Neural cell (in vitro differentiated cells): ENCODE measurements at regions not wholly inside any gene's neighbourhood (a gene's known extent, or its start where the extent isn't known, plus 50 kb on each side); places are given as distances from the start of the nearest gene placed in this dataset.
A peak's percentile ranks its signal among the peaks of the same experiment; 100 is the strongest.

ENCODE experiments used
- H2AFZ ChIP-seq: fragments of 200-600, 300-800 bp; sonication (generic), shearing (Covaris generic); 2 replicates; pipeline ENCODE4 v1.6.0; 2014; ENCODE audit warnings: low read depth, mild to moderate bottlenecking, antibody characterized with exemption, low read length, moderate library complexity
- H3F3A ChIP-seq: fragments of 200-600 bp; shearing (Covaris generic); 2 replicates; pipeline ENCODE4 v1.6.1; 2016; ENCODE audit warnings: mild to moderate bottlenecking, moderate library complexity, mixed read lengths, antibody characterized with exemption, low read length; ENCODE audit not compliant: insufficient read depth, poor library complexity, severe bottlenecking
- H3K27ac ChIP-seq: fragments of 200-600, 300-800 bp; sonication (generic), shearing (Covaris generic); 2 replicates; pipeline ENCODE4 v1.5.1; 2014; ENCODE audit warnings: mild to moderate bottlenecking, low read length, moderate library complexity
- H3K27me3 ChIP-seq: fragments of 300-800, 200-600 bp; sonication (generic), shearing (Covaris generic); 2 replicates; pipeline ENCODE4 v1.6.0; 2014; ENCODE audit warnings: mild to moderate bottlenecking, low read depth, low read length, moderate library complexity; ENCODE audit not compliant: insufficient read depth
- H3K36me3 ChIP-seq: fragments of 300-800, 200-600 bp; sonication (generic), shearing (Covaris generic); 2 replicates; pipeline ENCODE4 v1.5.1; 2014; ENCODE audit warnings: mild to moderate bottlenecking, antibody characterized with exemption, low read length, moderate library complexity; ENCODE audit not compliant: insufficient read depth
- H3K4me2 ChIP-seq: fragments of 300-800, 200-600 bp; sonication (generic), shearing (Covaris generic); 2 replicates; pipeline ENCODE4 v1.6.0; 2014; ENCODE audit warnings: mild to moderate bottlenecking, low read length
- H3K4me3 ChIP-seq: fragments of 300-800, 200-600 bp; sonication (generic), shearing (Covaris generic); 2 replicates; pipeline ENCODE4 v1.5.1; 2014; ENCODE audit warnings: mild to moderate bottlenecking, low read length, moderate library complexity
- H3K79me2 ChIP-seq: fragments of 200-600 bp; shearing (Covaris generic); replicated peaks from 2 replicates; pipeline ENCODE4 v1.6.0; 2014; ENCODE audit warnings: mild to moderate bottlenecking, low read length, moderate library complexity; ENCODE audit not compliant: insufficient read depth
- H3K9ac ChIP-seq: fragments of 300-800, 200-600 bp; sonication (generic), shearing (Covaris generic); 2 replicates; pipeline ENCODE4 v1.6.1; 2016; ENCODE audit warnings: mild to moderate bottlenecking, low read length, mixed read lengths
- H3K9me2 ChIP-seq: fragments of 200-600 bp; shearing (Covaris generic); 2 replicates; pipeline ENCODE4 v1.6.1; 2016; ENCODE audit warnings: mild to moderate bottlenecking, low read length, mixed read lengths; ENCODE audit not compliant: insufficient read depth
- H3K9me3 ChIP-seq: fragments of 200-600, 300-800 bp; sonication (generic), shearing (Covaris generic); 2 replicates; pipeline ENCODE4 v1.6.1; 2016; ENCODE audit warnings: mild to moderate bottlenecking, mixed run types, low read length, moderate library complexity, mixed read lengths
- H4K20me1 ChIP-seq: fragments of 200-600 bp; shearing (Covaris generic); 2 replicates; pipeline ENCODE4 v1.6.1; 2016; ENCODE audit warnings: mild to moderate bottlenecking, mixed run types; ENCODE audit not compliant: insufficient read depth
- EP300 ChIP-seq: fragments of 450-650 bp; conservative IDR thresholded peaks from 2 replicates; pipeline ENCODE4 v1.6.1; 2014; ENCODE audit warnings: antibody characterized with exemption, mild to moderate bottlenecking, moderate library complexity; ENCODE audit not compliant: poor library complexity, severe bottlenecking
- EZH2 ChIP-seq: fragments of 200-600, 300-800 bp; shearing (Covaris generic), sonication (generic); IDR thresholded peaks from 2 replicates; pipeline ENCODE4 v1.6.1; 2014; ENCODE audit warnings: antibody characterized with exemption, low read length, borderline replicate concordance, mild to moderate bottlenecking; ENCODE audit not compliant: insufficient read depth, poor library complexity, severe bottlenecking
- MXI1 ChIP-seq: fragments of 450-650 bp; conservative IDR thresholded peaks from 2 replicates; pipeline ENCODE4 v1.6.1; 2014; ENCODE audit warnings: antibody characterized with exemption, mild to moderate bottlenecking; ENCODE audit not compliant: poor library complexity, severe bottlenecking
- POLR2AphosphoS5 ChIP-seq: IDR thresholded peaks from 2 replicates; pipeline ENCODE4 v1.6.1; 2012
- RAD21 ChIP-seq: fragments of 450-650 bp; conservative IDR thresholded peaks from 2 replicates; pipeline ENCODE4 v1.6.1; 2014; ENCODE audit warnings: antibody characterized with exemption, mild to moderate bottlenecking, moderate library complexity
- REST ChIP-seq: IDR thresholded peaks from 2 replicates; pipeline ENCODE4 v1.6.1; 2012; ENCODE audit warnings: borderline replicate concordance
- SMC3 ChIP-seq: fragments of 450-650 bp; conservative IDR thresholded peaks from 2 replicates; pipeline ENCODE4 v1.6.1; 2014; ENCODE audit warnings: antibody characterized with exemption, mild to moderate bottlenecking, moderate library complexity; ENCODE audit not compliant: poor library complexity
- TAF1 ChIP-seq: IDR thresholded peaks from 2 replicates; pipeline ENCODE4 v1.6.1; 2012; ENCODE audit warnings: low read depth
- TF ChIP-seq, protein P1 (sequence below): fragments of 450-650 bp; IDR thresholded peaks from 2 replicates; pipeline ENCODE4 v1.5.1; 2014; ENCODE audit warnings: antibody characterized with exemption, mild to moderate bottlenecking, moderate library complexity; ENCODE audit not compliant: poor library complexity, severe bottlenecking

GRCh38 chr5:145633474-145633873 is 201.7 kb downstream of the PRELID2 start:
- Histone ChIP-seq H3K27me3 (no peaks in the 10 kb centered on the region), H3K4me2 (peak overlapping the region; percentile 30), H3K4me3 (peak overlapping the region; percentile 46), H3K27ac (peak overlapping the region; percentile 65), H3K9ac (no peak overlapping the region), H3F3A (peaks cover 10% of the 10 kb centered on the region), H2AFZ (no peak overlapping the region), H3K79me2 (no peaks in the 10 kb centered on the region), H3K9me3 (no peaks in the 10 kb centered on the region), H3K36me3 (no peaks in the 10 kb centered on the region), H4K20me1 (no peaks in the 10 kb centered on the region), H3K9me2 (no peaks in the 10 kb centered on the region)
- TF ChIP-seq RAD21 (no peak), EP300 (peak; percentile 56), TAF1 (no peak), POLR2AphosphoS5 (peak; percentile 71), MXI1 (no peak), EZH2 (no peak), REST (peak; percentile 91), SMC3 (peak; percentile 18)
- TF ChIP-seq, protein P1, sequence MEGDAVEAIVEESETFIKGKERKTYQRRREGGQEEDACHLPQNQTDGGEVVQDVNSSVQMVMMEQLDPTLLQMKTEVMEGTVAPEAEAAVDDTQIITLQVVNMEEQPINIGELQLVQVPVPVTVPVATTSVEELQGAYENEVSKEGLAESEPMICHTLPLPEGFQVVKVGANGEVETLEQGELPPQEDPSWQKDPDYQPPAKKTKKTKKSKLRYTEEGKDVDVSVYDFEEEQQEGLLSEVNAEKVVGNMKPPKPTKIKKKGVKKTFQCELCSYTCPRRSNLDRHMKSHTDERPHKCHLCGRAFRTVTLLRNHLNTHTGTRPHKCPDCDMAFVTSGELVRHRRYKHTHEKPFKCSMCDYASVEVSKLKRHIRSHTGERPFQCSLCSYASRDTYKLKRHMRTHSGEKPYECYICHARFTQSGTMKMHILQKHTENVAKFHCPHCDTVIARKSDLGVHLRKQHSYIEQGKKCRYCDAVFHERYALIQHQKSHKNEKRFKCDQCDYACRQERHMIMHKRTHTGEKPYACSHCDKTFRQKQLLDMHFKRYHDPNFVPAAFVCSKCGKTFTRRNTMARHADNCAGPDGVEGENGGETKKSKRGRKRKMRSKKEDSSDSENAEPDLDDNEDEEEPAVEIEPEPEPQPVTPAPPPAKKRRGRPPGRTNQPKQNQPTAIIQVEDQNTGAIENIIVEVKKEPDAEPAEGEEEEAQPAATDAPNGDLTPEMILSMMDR, result no peak

- H3K9ac ChIP-seq, result no peak overlapping the region
- H3K9me2 ChIP-seq, result no peaks in the 10 kb centered on the region
- no peak overlapping the region for H3K4me2 ChIP-seq
- no peaks in the 10 kb centered on the region for H4K20me1 ChIP-seq
- H3K27ac ChIP-seq, result peak overlapping the region; percentile 58
- no peaks in the 10 kb centered on the region for H3K79me2 ChIP-seq
- H3K27me3 ChIP-seq, result no peaks in the 10 kb centered on the region
- H2AFZ ChIP-seq, result no peak overlapping the region
- no peaks in the 10 kb centered on the region for H3K9me3 ChIP-seq
- TF ChIP-seq, protein P1, result no peak
- TF ChIP-seq TAF1, result no peak
- no peak for TF ChIP-seq POLR2AphosphoS5
- no peak for TF ChIP-seq EP300
- no peak for TF ChIP-seq REST
- no peak for TF ChIP-seq EZH2
- no peak for TF ChIP-seq SMC3
- no peak for TF ChIP-seq RAD21
- no peaks in the 10 kb centered on the region for H3K36me3 ChIP-seq
- H3K4me3 ChIP-seq, result peak overlapping the region; percentile 46
- peaks cover 10% of the 10 kb centered on the region for H3F3A ChIP-seq
Measured at GRCh38 chr5:145632701-145633100, 202.4 kb downstream of the PRELID2 start.
